ENCODE measurements at regions not wholly inside any gene's neighbourhood (a gene's known extent, or its start where the extent isn't known, plus 50 kb on each side); places are given as distances from the start of the nearest gene placed in this dataset.

- H3K27ac ChIP-seq = no peak overlapping the region
- POLR2A ChIA-PET (ENCODE audit: low non-redundant PET) = no interaction called here
- CTCF ChIA-PET = no interaction called here
- TF ChIP-seq CTCF (conservative IDR thresholded peaks at IDR 0.05; ENCODE audit: low read depth) = no peak
- DNase-seq (ENCODE audit: low spot score) = peak; percentile 82
Observed at GRCh38 chr6:87808005-87808757, 106.1 kb upstream of the AKIRIN2 start.

- CTCF ChIA-PET = interaction anchor here (0.6 kb wide), 1 partner anchor 129 kb away, joined by 3 read pairs; no protein-coding TSS in a partner anchor
- no peak for TF ChIP-seq CTCF (conservative IDR thresholded peaks at IDR 0.05; ENCODE audit: low read depth)
- DNase-seq (ENCODE audit: low spot score) = no peak
- no peak overlapping the region for H3K27ac ChIP-seq
- POLR2A ChIA-PET (ENCODE audit: low non-redundant PET) = interaction anchor here (0.9 kb wide), 1 partner anchor 135 kb away, joined by 3 read pairs; no protein-coding TSS in a partner anchor
Observed at GRCh38 chr6:87807475-87807874, 105.4 kb upstream of the AKIRIN2 start.

GRCh38 chr6:87806635-87807034 is 104.6 kb upstream of the AKIRIN2 start:
- CTCF ChIA-PET = interaction anchor here (0.6 kb wide), 1 partner anchor 81 kb away, joined by 9 read pairs; no protein-coding TSS in a partner anchor
- POLR2A ChIA-PET (ENCODE audit: low non-redundant PET) = no interaction called here
- no peak for TF ChIP-seq CTCF (conservative IDR thresholded peaks at IDR 0.05; ENCODE audit: low read depth)
- no peak overlapping the region for H3K27ac ChIP-seq
- DNase-seq (ENCODE audit: low spot score) = no peak

GRCh38 chr6:87806099-87806498 is 104.1 kb upstream of the AKIRIN2 start:
- no peak for DNase-seq (ENCODE audit: low spot score)
- H3K27ac ChIP-seq = no peak overlapping the region
- ChIA-PET POLR2A (ENCODE audit: low non-redundant PET) (no interaction called here), CTCF (interaction anchor here (0.6 kb wide), 1 partner anchor 80 kb away, joined by 9 read pairs; no protein-coding TSS in a partner anchor)
- TF ChIP-seq CTCF (conservative IDR thresholded peaks at IDR 0.05; ENCODE audit: low read depth) = no peak

- POLR2A ChIA-PET (ENCODE audit: low non-redundant PET) = no interaction called here
- DNase-seq (ENCODE audit: low spot score) = no peak
- CTCF ChIA-PET = no interaction called here
- TF ChIP-seq CTCF (conservative IDR thresholded peaks at IDR 0.05; ENCODE audit: low read depth) = no peak
- H3K27ac ChIP-seq = no peak overlapping the region
Observed at GRCh38 chr6:87803791-87804190, 101.8 kb upstream of the AKIRIN2 start.

- POLR2A ChIA-PET (ENCODE audit: low non-redundant PET) = no interaction called here
- H3K27ac ChIP-seq = no peak overlapping the region
- no peak for TF ChIP-seq CTCF (conservative IDR thresholded peaks at IDR 0.05; ENCODE audit: low read depth)
- DNase-seq (ENCODE audit: low spot score) = no peak
- CTCF ChIA-PET = no interaction called here
Observed at GRCh38 chr6:87799651-87800050, 97.6 kb upstream of the AKIRIN2 start.
